Peyer's patch (tissue), 4 donors: ENCODE measurements at regions not wholly inside any gene's neighbourhood (a gene's known extent, or its start where the extent isn't known, plus 50 kb on each side); places are given as distances from the start of the nearest gene placed in this dataset.
"Not testable (repeated sequence)": the region's sequence is repeated elsewhere in the genome, so short reads cannot be mapped to it uniquely, and the experiment has no call there.

Experiments used
- DNase-seq, 3 donors: peaks; one replicate each; pipeline ENCODE4 v3.0.0-alpha.2; 2017 to 2019
- H3K27ac ChIP-seq, 4 donors: fragments of 200-600 bp; sonication (generic); one replicate each; pipeline ENCODE4 v1.5.1; 2016 to 2019
- H3K27me3 ChIP-seq, 2 donors: fragments of 200-600 bp; sonication (generic); one replicate each; pipeline ENCODE4 v1.5.1; 2019
- H3K36me3 ChIP-seq, 3 donors: fragments of 200-600 bp; sonication (generic); one replicate each; pipeline ENCODE4 v1.5.1; 2016 to 2019
- H3K4me1 ChIP-seq, 4 donors: fragments of 200-600 bp; sonication (generic); one replicate each; pipeline ENCODE4 v1.5.1; 2016 to 2019
- H3K4me3 ChIP-seq, 4 donors: fragments of 200-600 bp; sonication (generic); 1 replicate in 3 of 4; 2 replicates in 1 of 4; pipeline ENCODE4 v1.5.1; 2016 to 2019; ENCODE audit warnings: mild to moderate bottlenecking in 1 of 4
- H3K9me3 ChIP-seq, 4 donors: fragments of 200-600 bp; sonication (generic); one replicate each; pipeline ENCODE4 v1.5.1; 2016 to 2019; ENCODE audit warnings: mild to moderate bottlenecking in 1 of 4
- CTCF ChIP-seq, 6 experiments: fragments of 450-650 bp in 4 of 6; fragments of 200-600 bp in 2 of 6; sonication (generic) in 1 of 6; IDR thresholded peaks; one replicate each; pipeline ENCODE4 v1.5.1; 2017 to 2019; ENCODE audit warnings: antibody characterized with exemption in 6 of 6, mild to moderate bottlenecking in 3 of 6, moderate library complexity in 1 of 6
- POLR2A ChIP-seq, 2 donors: fragments of 450-650 bp; IDR thresholded peaks; one replicate each; pipeline ENCODE4 v1.5.1; 2017; ENCODE audit warnings: antibody characterized with exemption in 2 of 2, mild to moderate bottlenecking in 2 of 2, moderate library complexity in 2 of 2

GRCh38 chr22:35484651-35485556 is 55.7 kb upstream of the RASD2 start:
- H3K4me1 ChIP-seq, result peaks cover 0 to 16% (median 5%) of the 10 kb centered on the region in 4 donors
- H3K9me3 ChIP-seq, result no peaks in the 10 kb centered on the region
- H3K4me3 ChIP-seq, result no peak overlapping the region
- no peak for DNase-seq
- no peak overlapping the region for H3K27ac ChIP-seq
- TF ChIP-seq POLR2A (IDR thresholded peaks at IDR 0.05) (no peak), CTCF (IDR thresholded peaks at IDR 0.05) (no peak)
- no peaks in the 10 kb centered on the region for H3K36me3 ChIP-seq
- no peaks in the 10 kb centered on the region for H3K27me3 ChIP-seq

GRCh38 chr22:35486116-35486631 is 54.5 kb upstream of the RASD2 start:
- Histone ChIP-seq H3K9me3 (no peaks in the 10 kb centered on the region), H3K4me3 (no peak overlapping the region), H3K36me3 (no peaks in the 10 kb centered on the region), H3K27me3 (no peaks in the 10 kb centered on the region), H3K4me1 (peaks cover 0 to 4% (median 1%) of the 10 kb centered on the region in 4 donors), H3K27ac (no peak overlapping the region)
- no peak for DNase-seq
- no peak for TF ChIP-seq POLR2A (IDR thresholded peaks at IDR 0.05)
- TF ChIP-seq CTCF (IDR thresholded peaks at IDR 0.05), result no peak

- not testable (repeated sequence) for DNase-seq, H3K9me3 ChIP-seq
Measured at GRCh38 chr22:35487623-35488022, 53.0 kb upstream of the RASD2 start.

GRCh38 chr22:35488513-35488912 is 52.1 kb upstream of the RASD2 start:
- Histone ChIP-seq H3K9me3 (no peaks in the 10 kb centered on the region), H3K4me1 (no peaks in the 10 kb centered on the region), H3K36me3 (no peaks in the 10 kb centered on the region), H3K4me3 (no peak overlapping the region), H3K27ac (no peak overlapping the region), H3K27me3 (no peaks in the 10 kb centered on the region)
- TF ChIP-seq POLR2A (IDR thresholded peaks at IDR 0.05), result no peak
- TF ChIP-seq CTCF (IDR thresholded peaks at IDR 0.05), result no peak
- DNase-seq, result no peak

More at GRCh38 chr22:35487623-35488022, 53.0 kb upstream of the RASD2 start:
- H3K4me3 ChIP-seq, H3K27ac ChIP-seq, H3K36me3 ChIP-seq, H3K27me3 ChIP-seq, H3K4me1 ChIP-seq: not testable (repeated sequence)

GRCh38 chr22:35489239-35489638 is 51.4 kb upstream of the RASD2 start:
- H3K27ac ChIP-seq, result no peak overlapping the region
- H3K4me3 ChIP-seq, result no peak overlapping the region
- H3K36me3 ChIP-seq, result no peaks in the 10 kb centered on the region
- no peaks in the 10 kb centered on the region for H3K9me3 ChIP-seq
- TF ChIP-seq CTCF (IDR thresholded peaks at IDR 0.05) (no peak), POLR2A (IDR thresholded peaks at IDR 0.05) (no peak)
- H3K27me3 ChIP-seq, result no peaks in the 10 kb centered on the region
- no peaks in the 10 kb centered on the region for H3K4me1 ChIP-seq
- DNase-seq, result no peak
